ENCODE measurements at regions not wholly inside any gene's neighbourhood (a gene's known extent, or its start where the extent isn't known, plus 50 kb on each side); places are given as distances from the start of the nearest gene placed in this dataset.

- intact Hi-C loops (cut with DNase I; ENCODE audit: low total_unique reads) = no loop called here
These were observed 152.9 kb upstream of the ZNF644 start for GRCh38 chr1:91174734-91175133.

GRCh38 chr1:91173346-91173890 is 151.6 kb upstream of the ZNF644 start:
- H3K4me3 ChIP-seq = no peak overlapping the region
- intact Hi-C loops (cut with DNase I; ENCODE audit: low total_unique reads) = no loop called here
- DNase-seq = no peak
- no peak overlapping the region for H3K27ac ChIP-seq
- 56 to 68% (median 66%) methylated on average over 9 of the region's 9 CpGs for WGBS, 5 donors
- H3K27me3 ChIP-seq (replicated peaks in 1 of 7) = peaks cover 0 to 48% (median 6%) of the 10 kb centered on the region in 7 donors
- TF ChIP-seq POLR2AphosphoS5 (IDR thresholded peaks at IDR 0.05) (no peak), CTCF (IDR thresholded peaks at IDR 0.05 in 8 of 11, conservative IDR thresholded peaks at IDR 0.05 in 3 of 11) (no peak), POLR2A (IDR thresholded peaks at IDR 0.05) (no peak)
- H3K36me3 ChIP-seq = no peaks in the 10 kb centered on the region
- no peaks in the 10 kb centered on the region for H3K9me3 ChIP-seq
- no peaks in the 10 kb centered on the region for H3K4me1 ChIP-seq

More at GRCh38 chr1:91174734-91175133, 152.9 kb upstream of the ZNF644 start:
- Histone ChIP-seq H3K4me1 (no peaks in the 10 kb centered on the region), H3K36me3 (no peaks in the 10 kb centered on the region), H3K27me3 (replicated peaks in 1 of 7) (peaks cover 0 to 48% (median 6%) of the 10 kb centered on the region in 7 donors), H3K9me3 (no peaks in the 10 kb centered on the region), H3K4me3 (no peak overlapping the region), H3K27ac (no peak overlapping the region)
- no peak for DNase-seq
- no peak for TF ChIP-seq CTCF (IDR thresholded peaks at IDR 0.05 in 8 of 11, conservative IDR thresholded peaks at IDR 0.05 in 3 of 11)
- TF ChIP-seq POLR2AphosphoS5 (IDR thresholded peaks at IDR 0.05) = no peak
- TF ChIP-seq POLR2A (IDR thresholded peaks at IDR 0.05) = no peak
- 61 to 71% (median 68%) methylated on average over 3 of the region's 3 CpGs for WGBS, 5 donors

- Histone ChIP-seq H3K9me3 (no peaks in the 10 kb centered on the region), H3K4me1 (no peaks in the 10 kb centered on the region), H3K36me3 (no peaks in the 10 kb centered on the region), H3K4me3 (no peak overlapping the region), H3K27me3 (replicated peaks in 1 of 7) (peaks cover 0 to 46% (median 6%) of the 10 kb centered on the region in 7 donors), H3K27ac (no peak overlapping the region)
- WGBS, 5 donors = 63 to 87% (median 77%) methylated on average over 2 of the region's 2 CpGs
- no peak for DNase-seq
- intact Hi-C loops (cut with DNase I; ENCODE audit: low total_unique reads) = no loop called here
- no peak for TF ChIP-seq POLR2AphosphoS5 (IDR thresholded peaks at IDR 0.05)
- TF ChIP-seq POLR2A (IDR thresholded peaks at IDR 0.05) = no peak
- TF ChIP-seq CTCF (IDR thresholded peaks at IDR 0.05 in 8 of 11, conservative IDR thresholded peaks at IDR 0.05 in 3 of 11) = no peak
These were observed 150.7 kb upstream of the ZNF644 start for GRCh38 chr1:91172541-91172940.

GRCh38 chr1:91171898-91172297 is 150.1 kb upstream of the ZNF644 start:
- intact Hi-C loops (cut with DNase I; ENCODE audit: low total_unique reads) = no loop called here
- TF ChIP-seq POLR2AphosphoS5 (IDR thresholded peaks at IDR 0.05) (no peak), CTCF (IDR thresholded peaks at IDR 0.05 in 8 of 11, conservative IDR thresholded peaks at IDR 0.05 in 3 of 11) (no peak), POLR2A (IDR thresholded peaks at IDR 0.05) (no peak)
- H3K27ac ChIP-seq = no peak overlapping the region
- no peaks in the 10 kb centered on the region for H3K36me3 ChIP-seq
- 58 to 75% (median 70%) methylated on average over 7 of the region's 7 CpGs for WGBS, 5 donors
- no peaks in the 10 kb centered on the region for H3K4me1 ChIP-seq
- H3K4me3 ChIP-seq = no peak overlapping the region
- no peaks in the 10 kb centered on the region for H3K9me3 ChIP-seq
- H3K27me3 ChIP-seq (replicated peaks in 1 of 7) = peaks cover 0 to 42% (median 6%) of the 10 kb centered on the region in 7 donors
- DNase-seq = no peak
